ENCODE measurements at regions not wholly inside any gene's neighbourhood (a gene's known extent, or its start where the extent isn't known, plus 50 kb on each side); places are given as distances from the start of the nearest gene placed in this dataset.

DNA sequence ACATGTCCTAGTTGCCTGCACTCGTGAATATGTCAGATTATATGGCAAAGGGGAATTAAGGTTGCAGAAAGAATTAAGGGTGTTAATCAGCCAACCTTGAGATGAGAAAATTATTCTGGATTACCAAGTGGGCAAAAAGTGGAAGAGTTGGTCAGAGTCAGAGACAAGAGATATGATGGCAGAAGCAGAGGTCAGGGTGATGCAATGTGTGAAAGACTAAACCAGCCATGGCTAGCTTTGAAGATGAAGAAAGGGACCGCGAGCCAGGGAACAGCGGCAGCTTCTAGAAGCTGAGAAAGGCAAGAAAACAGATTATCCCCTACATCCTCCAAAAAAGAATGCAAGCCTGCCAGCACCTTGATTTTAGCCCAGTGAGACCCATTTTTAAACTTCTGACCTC lies 385.6 kb downstream of the HNRNPD start:
- no peak for FAIRE-seq
- Histone ChIP-seq H2AFZ (ENCODE audit: control insufficient read depth, low read length) (no peak overlapping the region), H3K4me1 (ENCODE audit: control insufficient read depth, extremely low read depth, insufficient read depth, low read length) (no peaks in the 10 kb centered on the region), H3K27ac (ENCODE audit: control insufficient read depth, insufficient read depth, low read length) (no peak overlapping the region), H3K36me3 (ENCODE audit: control insufficient read depth in 2 of 2, extremely low read depth in 1 of 2, insufficient read depth in 2 of 2, low read length in 2 of 2) (no peaks in the 10 kb centered on the region), H3K27me3 (ENCODE audit: control insufficient read depth, extremely low read depth, insufficient read depth, low read length) (no peaks in the 10 kb centered on the region), H3K4me3 (ENCODE audit: control insufficient read depth in 2 of 3, extremely low read depth in 1 of 3, insufficient read depth in 2 of 3, low read depth in 1 of 3, low read length in 3 of 3) (no peak overlapping the region), H3K4me2 (ENCODE audit: control insufficient read depth, extremely low read depth, insufficient read depth, low read depth, low read length) (no peak overlapping the region), H3K9ac (ENCODE audit: control insufficient read depth, extremely low read depth, insufficient read depth, low read length) (no peak overlapping the region), H3K9me1 (ENCODE audit: control insufficient read depth, extremely low read depth, insufficient read depth, low read length) (no peaks in the 10 kb centered on the region), H3K9me3 (ENCODE audit: control insufficient read depth, low read depth, low read length) (no peaks in the 10 kb centered on the region), H3K79me2 (ENCODE audit: control insufficient read depth, insufficient read depth, low read length) (no peaks in the 10 kb centered on the region), H4K20me1 (ENCODE audit: control insufficient read depth, extremely low read depth, insufficient read depth, low read length) (no peaks in the 10 kb centered on the region)
- TF ChIP-seq EZH2 (IDR thresholded peaks at IDR 0.05; ENCODE audit: low read length) = no peak
- no peak for TF ChIP-seq CTCF (optimal IDR thresholded peaks at IDR 0.05 in 1 of 3, IDR thresholded peaks at IDR 0.05 in 1 of 3, conservative IDR thresholded peaks at IDR 0.05 in 1 of 3; ENCODE audit: extremely low read depth in 1 of 3, insufficient read depth in 2 of 3, low read length in 3 of 3)
- dilution Hi-C loops (cut with MboI; ENCODE audit: extremely low pct_ligation_motif_present, low sequenced_read_pairs) = no loop called here
- no peak for DNase-seq (ENCODE audit: low read depth, low spot score)

DNA sequence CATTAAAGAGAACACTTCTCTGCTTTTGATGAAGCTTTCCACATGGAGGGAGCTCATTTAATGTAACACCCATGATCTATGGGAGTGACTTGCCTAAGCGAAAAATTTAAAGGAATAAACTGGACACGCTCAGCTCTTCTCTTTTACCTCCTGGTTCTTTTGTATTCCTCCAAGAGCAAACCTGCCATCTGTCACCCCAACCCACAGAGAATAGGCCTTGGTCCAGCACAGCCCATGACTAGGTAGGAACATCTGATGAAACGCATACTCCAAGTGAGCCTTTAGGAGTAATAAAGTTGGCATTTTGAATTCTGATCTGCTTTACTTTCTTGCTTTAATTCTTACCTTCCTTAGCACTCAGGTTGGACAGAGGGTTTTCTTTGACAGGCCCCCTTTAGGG lies 389.0 kb downstream of the HNRNPD start:
- H3K27me3 ChIP-seq (ENCODE audit: control insufficient read depth, extremely low read depth, insufficient read depth, low read length) = no peaks in the 10 kb centered on the region
- H3K9me1 ChIP-seq (ENCODE audit: control insufficient read depth, extremely low read depth, insufficient read depth, low read length) = no peaks in the 10 kb centered on the region
- H3K36me3 ChIP-seq (ENCODE audit: control insufficient read depth in 2 of 2, extremely low read depth in 1 of 2, insufficient read depth in 2 of 2, low read length in 2 of 2) = no peaks in the 10 kb centered on the region
- H3K4me1 ChIP-seq (ENCODE audit: control insufficient read depth, extremely low read depth, insufficient read depth, low read length) = no peaks in the 10 kb centered on the region
- H3K4me2 ChIP-seq (ENCODE audit: control insufficient read depth, extremely low read depth, insufficient read depth, low read depth, low read length) = no peak overlapping the region
- dilution Hi-C loops (cut with MboI; ENCODE audit: extremely low pct_ligation_motif_present, low sequenced_read_pairs) = no loop called here
- TF ChIP-seq EZH2 (IDR thresholded peaks at IDR 0.05; ENCODE audit: low read length) = no peak
- no peak for TF ChIP-seq CTCF (optimal IDR thresholded peaks at IDR 0.05 in 1 of 3, IDR thresholded peaks at IDR 0.05 in 1 of 3, conservative IDR thresholded peaks at IDR 0.05 in 1 of 3; ENCODE audit: extremely low read depth in 1 of 3, insufficient read depth in 2 of 3, low read length in 3 of 3)
- no peaks in the 10 kb centered on the region for H4K20me1 ChIP-seq (ENCODE audit: control insufficient read depth, extremely low read depth, insufficient read depth, low read length)
- no peak overlapping the region for H3K9ac ChIP-seq (ENCODE audit: control insufficient read depth, extremely low read depth, insufficient read depth, low read length)
- DNase-seq (ENCODE audit: low read depth, low spot score) (no peak), FAIRE-seq (no peak)
- no peak overlapping the region for H2AFZ ChIP-seq (ENCODE audit: control insufficient read depth, low read length)
- no peaks in the 10 kb centered on the region for H3K79me2 ChIP-seq (ENCODE audit: control insufficient read depth, insufficient read depth, low read length)
- no peak overlapping the region for H3K27ac ChIP-seq (ENCODE audit: control insufficient read depth, insufficient read depth, low read length)
- H3K4me3 ChIP-seq (ENCODE audit: control insufficient read depth in 2 of 3, extremely low read depth in 1 of 3, insufficient read depth in 2 of 3, low read depth in 1 of 3, low read length in 3 of 3) = no peak overlapping the region
- no peaks in the 10 kb centered on the region for H3K9me3 ChIP-seq (ENCODE audit: control insufficient read depth, low read depth, low read length)

Measured in keratinocyte (primary cell).